K562 (cell line): ENCODE measurements at regions not wholly inside any gene's neighbourhood (a gene's known extent, or its start where the extent isn't known, plus 50 kb on each side); places are given as distances from the start of the nearest gene placed in this dataset.

Experiments
- HCFC1 ChIP-seq: IDR thresholded peaks from 2 replicates; pipeline ENCODE4 v1.6.1; 2012; ENCODE audit warnings: low read depth, low read length, improper control_type of control experiment
- ZEB2 ChIP-seq: fragments of 450-650 bp; IDR thresholded peaks from 2 replicates; pipeline ENCODE4 v1.6.1; 2016

DNA sequence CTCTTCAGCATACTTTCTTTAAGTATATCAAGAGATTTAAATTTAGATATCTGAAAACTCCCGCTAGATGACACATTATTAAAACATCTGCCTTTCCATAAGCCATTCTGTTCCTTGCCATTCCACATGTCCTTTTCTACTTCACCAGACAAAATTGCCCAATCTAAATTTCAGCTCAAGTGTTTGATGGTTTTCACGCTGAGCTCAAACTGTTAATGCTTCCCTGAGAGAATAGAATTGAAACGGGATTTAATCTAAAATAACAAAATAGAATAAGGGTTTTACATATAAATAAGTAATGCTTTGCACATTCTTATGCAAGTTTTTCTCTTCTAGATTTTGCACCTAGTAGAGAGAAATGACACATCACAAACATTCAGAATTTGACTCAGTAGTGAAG is 764.5 kb upstream of the TENM3 start:
- TF ChIP-seq ZEB2: no peak
- TF ChIP-seq HCFC1: no peak
